ENCODE measurements at regions not wholly inside any gene's neighbourhood (a gene's known extent, or its start where the extent isn't known, plus 50 kb on each side); places are given as distances from the start of the nearest gene placed in this dataset.

DNA sequence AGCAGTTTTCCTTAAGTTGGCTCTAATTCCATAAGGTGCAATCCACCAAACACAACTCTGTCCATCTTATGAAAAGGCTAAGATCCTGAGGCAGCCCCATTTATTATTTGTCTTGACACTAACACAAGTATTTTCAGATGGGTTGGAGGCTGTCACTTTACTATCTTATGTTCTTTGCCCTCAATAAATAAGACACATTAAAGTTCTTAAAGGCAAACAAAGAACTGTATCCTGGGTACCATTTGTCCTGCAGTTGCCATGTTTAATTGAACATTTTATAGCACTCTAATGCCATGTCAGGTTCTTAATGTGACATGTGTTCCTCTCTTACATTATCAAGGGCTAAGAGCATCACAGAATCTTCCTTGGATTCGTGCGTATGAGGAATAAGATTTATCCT, 189.5 kb upstream of the SNX2 start:
- TF ChIP-seq POLR2A (IDR thresholded peaks at IDR 0.05) (no peak), POLR2AphosphoS5 (IDR thresholded peaks at IDR 0.05) (no peak), EP300 (IDR thresholded peaks at IDR 0.05) (no peak)
- TF ChIP-seq, protein P1, sequence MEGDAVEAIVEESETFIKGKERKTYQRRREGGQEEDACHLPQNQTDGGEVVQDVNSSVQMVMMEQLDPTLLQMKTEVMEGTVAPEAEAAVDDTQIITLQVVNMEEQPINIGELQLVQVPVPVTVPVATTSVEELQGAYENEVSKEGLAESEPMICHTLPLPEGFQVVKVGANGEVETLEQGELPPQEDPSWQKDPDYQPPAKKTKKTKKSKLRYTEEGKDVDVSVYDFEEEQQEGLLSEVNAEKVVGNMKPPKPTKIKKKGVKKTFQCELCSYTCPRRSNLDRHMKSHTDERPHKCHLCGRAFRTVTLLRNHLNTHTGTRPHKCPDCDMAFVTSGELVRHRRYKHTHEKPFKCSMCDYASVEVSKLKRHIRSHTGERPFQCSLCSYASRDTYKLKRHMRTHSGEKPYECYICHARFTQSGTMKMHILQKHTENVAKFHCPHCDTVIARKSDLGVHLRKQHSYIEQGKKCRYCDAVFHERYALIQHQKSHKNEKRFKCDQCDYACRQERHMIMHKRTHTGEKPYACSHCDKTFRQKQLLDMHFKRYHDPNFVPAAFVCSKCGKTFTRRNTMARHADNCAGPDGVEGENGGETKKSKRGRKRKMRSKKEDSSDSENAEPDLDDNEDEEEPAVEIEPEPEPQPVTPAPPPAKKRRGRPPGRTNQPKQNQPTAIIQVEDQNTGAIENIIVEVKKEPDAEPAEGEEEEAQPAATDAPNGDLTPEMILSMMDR (IDR thresholded peaks at IDR 0.05), result no peak

Measured in stomach (tissue), 4 donors.